Fibroblast of skin of back (primary cell): ENCODE measurements at regions not wholly inside any gene's neighbourhood (a gene's known extent, or its start where the extent isn't known, plus 50 kb on each side); places are given as distances from the start of the nearest gene placed in this dataset.

Experiments
- DNase-seq: peaks from one replicate; pipeline ENCODE4 v3.0.0-alpha.2; 2013

GRCh38 chr4:108567831-108568230, 52.5 kb upstream of the RPL34 start:
- no peak for DNase-seq

GRCh38 chr4:108561116-108561515, 59.3 kb upstream of the RPL34 start:
- DNase-seq = peak; percentile 72

- peak; percentile 62 for DNase-seq
Measured at GRCh38 chr4:108560616-108561015, 59.8 kb upstream of the RPL34 start.

GRCh38 chr4:108559911-108560310, 60.5 kb upstream of the RPL34 start:
- no peak for DNase-seq

GRCh38 chr4:108559068-108559793, 61.1 kb upstream of the RPL34 start:
- no peak for DNase-seq

- DNase-seq = no peak
Measured at GRCh38 chr4:108556588-108557200, 63.7 kb upstream of the RPL34 start.

GRCh38 chr4:108556166-108556565, 64.2 kb upstream of the RPL34 start:
- no peak for DNase-seq

GRCh38 chr4:108555701-108556100, 64.7 kb upstream of the RPL34 start:
- DNase-seq = peak; percentile 54

- DNase-seq = no peak
Measured at GRCh38 chr4:108547682-108548081, 72.7 kb upstream of the RPL34 start.

- DNase-seq = no peak
Measured at GRCh38 chr4:108546728-108547127, 73.6 kb upstream of the RPL34 start.

- peak; percentile 45 for DNase-seq
Measured at GRCh38 chr4:108544481-108544880, 75.9 kb upstream of the RPL34 start.

- DNase-seq = no peak
Measured at GRCh38 chr4:108543359-108543968, 76.9 kb upstream of the RPL34 start.

- no peak for DNase-seq
Measured at GRCh38 chr4:108540536-108540935, 79.8 kb upstream of the RPL34 start.

- no peak for DNase-seq
Measured at GRCh38 chr4:108536577-108536976, 83.8 kb upstream of the RPL34 start.

- DNase-seq = no peak
Measured at GRCh38 chr4:108535757-108536156, 84.6 kb upstream of the RPL34 start.

- DNase-seq = no peak
Measured at GRCh38 chr4:108533876-108534275, 86.5 kb upstream of the RPL34 start.

- no peak for DNase-seq
Measured at GRCh38 chr4:108533245-108533844, 87.0 kb upstream of the RPL34 start.

- no peak for DNase-seq
Measured at GRCh38 chr4:108532738-108533137, 87.6 kb upstream of the RPL34 start.

- no peak for DNase-seq
Measured at GRCh38 chr4:108532187-108532586, 88.2 kb upstream of the RPL34 start.

- DNase-seq = no peak
Measured at GRCh38 chr4:108531461-108531860, 88.9 kb upstream of the RPL34 start.

- no peak for DNase-seq
Measured at GRCh38 chr4:108529984-108530905, 90.1 kb upstream of the RPL34 start.

GRCh38 chr4:108529102-108529501, 91.3 kb upstream of the RPL34 start:
- no peak for DNase-seq

- no peak for DNase-seq
Measured at GRCh38 chr4:108527723-108528122, 92.7 kb upstream of the RPL34 start.
